ENCODE measurements at regions not wholly inside any gene's neighbourhood (a gene's known extent, or its start where the extent isn't known, plus 50 kb on each side); places are given as distances from the start of the nearest gene placed in this dataset.

- no peak for DNase-seq (ENCODE audit: low spot score)
- TF ChIP-seq, protein P1, sequence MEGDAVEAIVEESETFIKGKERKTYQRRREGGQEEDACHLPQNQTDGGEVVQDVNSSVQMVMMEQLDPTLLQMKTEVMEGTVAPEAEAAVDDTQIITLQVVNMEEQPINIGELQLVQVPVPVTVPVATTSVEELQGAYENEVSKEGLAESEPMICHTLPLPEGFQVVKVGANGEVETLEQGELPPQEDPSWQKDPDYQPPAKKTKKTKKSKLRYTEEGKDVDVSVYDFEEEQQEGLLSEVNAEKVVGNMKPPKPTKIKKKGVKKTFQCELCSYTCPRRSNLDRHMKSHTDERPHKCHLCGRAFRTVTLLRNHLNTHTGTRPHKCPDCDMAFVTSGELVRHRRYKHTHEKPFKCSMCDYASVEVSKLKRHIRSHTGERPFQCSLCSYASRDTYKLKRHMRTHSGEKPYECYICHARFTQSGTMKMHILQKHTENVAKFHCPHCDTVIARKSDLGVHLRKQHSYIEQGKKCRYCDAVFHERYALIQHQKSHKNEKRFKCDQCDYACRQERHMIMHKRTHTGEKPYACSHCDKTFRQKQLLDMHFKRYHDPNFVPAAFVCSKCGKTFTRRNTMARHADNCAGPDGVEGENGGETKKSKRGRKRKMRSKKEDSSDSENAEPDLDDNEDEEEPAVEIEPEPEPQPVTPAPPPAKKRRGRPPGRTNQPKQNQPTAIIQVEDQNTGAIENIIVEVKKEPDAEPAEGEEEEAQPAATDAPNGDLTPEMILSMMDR (IDR thresholded peaks at IDR 0.05): no peak
- ATAC-seq (ENCODE audit: low FRiP score): no peak
Observed at GRCh38 chr5:125775896-125776295, 647.3 kb upstream of the GRAMD2B start.

GRCh38 chr5:125776656-125777139 lies 646.5 kb upstream of the GRAMD2B start:
- ATAC-seq (ENCODE audit: low FRiP score) (no peak), DNase-seq (ENCODE audit: low spot score) (no peak)
- TF ChIP-seq, protein P1 (IDR thresholded peaks at IDR 0.05): no peak

DNA sequence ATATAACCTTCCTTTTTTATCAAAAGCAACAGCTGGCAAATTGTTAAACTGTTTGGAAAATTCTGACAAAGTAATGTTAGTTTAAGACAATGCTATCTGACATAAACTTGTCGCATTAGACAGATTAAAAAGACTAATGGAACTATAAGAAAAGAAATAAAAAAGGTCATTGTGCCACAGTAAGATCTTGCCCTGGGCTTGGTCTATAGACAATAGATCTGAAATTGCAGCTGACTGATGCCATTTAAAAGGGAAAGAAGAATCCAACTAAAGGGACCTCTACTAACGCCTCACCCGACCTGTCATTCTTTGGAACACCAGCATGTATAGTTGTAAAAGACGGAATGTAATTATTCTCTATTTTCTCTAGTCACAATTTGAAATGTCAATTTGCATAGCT lies 644.4 kb upstream of the GRAMD2B start:
- TF ChIP-seq, protein P1 (IDR thresholded peaks at IDR 0.05): no peak
- no peak for DNase-seq (ENCODE audit: low spot score)
- no peak for ATAC-seq (ENCODE audit: low FRiP score)

DNA sequence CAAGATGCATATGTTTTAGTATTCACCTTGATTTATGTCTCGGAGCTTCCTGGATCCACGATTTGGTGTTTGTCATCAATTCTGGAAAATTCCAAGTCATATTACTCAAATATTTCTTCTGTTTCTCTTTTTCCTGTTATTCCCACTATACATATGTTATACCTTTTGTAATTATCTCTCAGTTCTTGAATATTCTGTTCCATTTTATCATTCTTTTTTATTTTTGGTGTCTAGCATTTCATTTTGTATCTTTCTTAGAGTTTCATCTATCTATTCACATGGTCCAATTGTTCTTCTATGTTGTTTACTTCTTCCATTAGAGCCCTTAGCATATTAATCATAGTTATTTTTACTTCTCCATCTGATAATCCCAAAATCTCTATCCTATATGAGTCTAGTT lies 637.8 kb upstream of the GRAMD2B start:
- TF ChIP-seq, protein P1 (IDR thresholded peaks at IDR 0.05): no peak
- DNase-seq (ENCODE audit: low spot score) (no peak), ATAC-seq (ENCODE audit: low FRiP score) (no peak)

- ATAC-seq (ENCODE audit: low FRiP score) (no peak), DNase-seq (ENCODE audit: low spot score) (no peak)
- TF ChIP-seq, protein P1 (IDR thresholded peaks at IDR 0.05): no peak
Observed at GRCh38 chr5:125786021-125786420, 637.2 kb upstream of the GRAMD2B start.

DNA sequence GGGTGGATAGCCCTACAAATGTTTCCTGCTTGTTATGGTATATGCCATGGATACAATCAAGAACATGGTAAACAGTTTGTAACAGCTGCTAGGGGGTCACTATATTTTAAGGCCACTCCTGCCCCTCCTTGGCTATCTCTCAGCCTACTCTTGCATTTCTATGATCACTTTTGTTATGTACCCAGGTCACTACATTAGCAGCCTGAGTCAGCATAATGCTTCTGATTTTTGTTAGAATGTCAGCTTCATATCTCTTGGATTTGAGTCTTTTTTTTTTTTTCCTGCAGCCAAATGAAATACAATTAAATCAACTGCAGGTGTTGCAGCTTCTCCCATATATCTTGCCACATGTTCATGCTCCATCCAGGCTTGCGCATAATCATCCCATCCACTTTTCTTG lies 629.7 kb upstream of the GRAMD2B start:
- ATAC-seq (ENCODE audit: low FRiP score) (no peak), DNase-seq (ENCODE audit: low spot score) (no peak)
- TF ChIP-seq, protein P1 (IDR thresholded peaks at IDR 0.05): no peak

DNA sequence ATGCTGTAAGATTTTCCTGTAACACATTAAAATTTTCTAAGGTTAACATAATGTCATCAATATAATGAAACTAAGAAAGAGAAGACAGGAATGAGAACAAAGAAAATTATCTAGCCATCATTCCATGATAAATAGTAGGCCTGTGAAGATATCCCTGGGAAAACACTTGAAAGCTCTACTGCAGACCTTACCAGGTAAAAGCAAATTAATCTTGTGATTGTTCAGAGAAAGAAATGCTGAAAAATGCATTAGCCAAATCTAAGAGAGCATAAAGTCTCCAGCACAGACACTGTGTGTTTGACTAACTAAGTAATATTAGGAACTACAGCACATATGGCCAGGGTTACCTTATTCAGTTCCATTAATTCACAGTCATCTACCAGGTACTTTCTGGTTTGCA lies 628.3 kb upstream of the GRAMD2B start:
- ATAC-seq (ENCODE audit: low FRiP score) (no peak), DNase-seq (ENCODE audit: low spot score) (no peak)
- TF ChIP-seq, protein P1 (IDR thresholded peaks at IDR 0.05): no peak

All from omental fat pad (tissue), 3 donors.